ENCODE measurements at regions not wholly inside any gene's neighbourhood (a gene's known extent, or its start where the extent isn't known, plus 50 kb on each side); places are given as distances from the start of the nearest gene placed in this dataset.

DNA sequence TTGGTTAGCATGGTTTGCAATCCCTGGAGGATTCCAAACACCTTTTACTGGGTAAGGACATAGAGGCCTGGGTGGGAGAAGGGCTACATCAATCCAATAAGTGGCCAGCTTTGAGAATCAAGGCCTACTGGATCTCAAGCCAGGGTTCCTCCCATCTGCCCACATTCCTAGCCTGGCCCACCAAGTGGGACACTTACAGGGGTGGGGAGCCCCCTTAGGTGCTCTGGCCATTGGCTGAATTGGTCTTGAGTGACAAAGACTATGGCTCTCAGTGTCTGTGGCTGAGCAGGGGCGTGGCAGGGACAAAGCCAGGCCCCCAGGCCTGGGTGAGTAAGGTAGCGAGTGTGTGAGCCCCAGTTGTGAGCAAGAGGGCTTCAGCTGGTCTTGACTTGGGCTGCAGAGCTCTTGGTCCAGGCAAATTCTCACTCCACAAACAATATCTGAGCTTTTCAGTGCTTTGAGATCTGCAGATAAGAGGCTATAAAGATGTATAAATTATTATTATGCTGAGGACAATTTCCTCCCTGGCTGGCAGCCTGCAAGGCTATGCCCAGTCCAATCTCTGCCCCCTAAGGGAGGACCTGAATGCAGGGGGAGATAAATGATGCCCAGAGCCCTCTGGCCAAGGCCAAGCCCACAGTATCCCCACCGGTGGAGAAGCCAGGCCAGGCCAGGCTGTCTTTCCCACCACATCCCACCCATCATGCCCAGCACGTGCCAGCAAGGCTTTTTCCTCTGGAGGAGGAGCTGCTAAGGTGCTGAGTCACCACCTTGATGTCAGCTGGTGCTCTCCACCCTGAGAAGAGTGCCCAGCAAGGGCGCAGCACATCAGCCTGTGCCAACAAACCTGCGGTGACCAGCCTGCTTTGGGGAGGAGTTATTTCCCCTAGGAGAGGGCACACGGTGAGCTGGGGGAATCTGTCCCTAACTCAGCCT is 80.7 kb upstream of the DUSP5 start:
- DNase-seq: peak in 1 of 2 experiments; percentile 47

DNA sequence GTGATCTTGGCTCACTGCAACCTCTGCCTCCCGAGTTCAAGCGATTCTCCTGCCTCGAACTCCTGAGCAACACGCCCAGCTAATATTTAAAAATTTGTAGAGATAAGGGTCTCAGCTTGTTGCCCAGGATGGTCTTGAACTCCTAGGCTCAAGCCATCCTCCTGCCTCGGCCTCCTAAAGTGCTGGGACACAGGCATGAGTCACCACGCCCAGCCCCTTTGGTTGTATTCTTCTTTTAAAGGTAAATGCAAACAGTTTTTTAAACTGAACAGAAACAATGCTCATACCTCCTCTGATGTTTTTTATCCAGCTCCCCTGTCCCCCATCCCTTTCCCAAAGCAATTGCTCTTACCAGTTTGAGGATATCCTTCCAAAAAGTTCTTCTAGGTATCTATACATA is 79.5 kb upstream of the DUSP5 start:
- DNase-seq: no peak

DNA sequence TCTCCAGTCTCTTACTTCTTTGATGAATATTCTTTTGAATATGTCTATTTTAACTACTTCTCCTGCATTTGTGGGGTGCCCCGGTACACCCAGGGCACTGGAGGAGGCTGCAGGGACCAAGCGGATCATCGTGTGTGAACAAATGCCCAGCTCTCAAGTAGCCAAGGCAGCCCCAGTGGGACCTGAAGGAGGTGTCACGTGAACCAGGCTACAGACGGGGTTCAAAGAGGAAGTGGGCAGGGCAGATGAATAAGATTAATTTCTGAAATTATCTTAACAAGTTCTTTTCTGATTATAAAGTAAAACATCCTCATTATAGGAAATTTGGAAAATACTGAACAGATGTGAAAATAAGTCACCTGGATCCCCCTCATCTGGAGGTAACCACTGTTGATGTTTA is 78.4 kb upstream of the DUSP5 start:
- no peak for DNase-seq

DNA sequence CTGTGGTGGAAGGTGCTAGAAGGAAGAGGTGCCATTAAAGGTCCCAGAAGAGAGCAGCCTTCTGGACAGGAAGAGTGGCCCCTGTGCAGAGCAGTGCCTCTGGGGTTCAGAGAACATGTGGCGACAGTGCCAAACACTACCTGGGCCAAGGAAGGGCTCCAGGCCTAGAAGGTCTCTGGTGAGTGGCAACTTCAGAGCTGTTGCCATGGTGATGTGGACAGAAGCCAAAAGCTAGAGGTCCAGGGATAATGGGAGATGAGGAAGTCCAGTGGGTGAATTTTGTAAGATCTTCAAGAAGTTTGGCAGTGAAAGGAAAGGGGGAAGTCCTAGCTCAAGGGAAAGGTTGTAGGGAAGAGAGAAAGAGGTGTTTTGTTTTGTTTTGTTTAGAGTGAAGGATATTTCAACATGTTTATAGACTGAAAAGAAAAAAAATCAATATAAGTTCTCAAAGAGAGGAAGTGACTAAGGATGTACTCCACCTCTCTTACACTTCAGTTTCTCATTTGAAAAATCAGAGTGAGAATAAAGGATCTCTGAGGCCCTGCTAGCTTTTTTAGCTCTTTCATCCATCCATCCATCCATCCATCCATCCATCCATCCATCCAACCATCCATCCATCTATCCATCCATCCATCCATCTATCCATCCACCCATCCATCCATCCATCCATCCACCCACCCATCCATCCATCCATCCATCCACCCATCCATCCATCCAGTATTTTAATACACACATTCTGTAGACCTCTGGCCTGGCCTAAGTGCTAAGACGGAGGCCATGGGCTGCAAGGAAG is 77.1 kb upstream of the DUSP5 start:
- no peak for DNase-seq

DNA sequence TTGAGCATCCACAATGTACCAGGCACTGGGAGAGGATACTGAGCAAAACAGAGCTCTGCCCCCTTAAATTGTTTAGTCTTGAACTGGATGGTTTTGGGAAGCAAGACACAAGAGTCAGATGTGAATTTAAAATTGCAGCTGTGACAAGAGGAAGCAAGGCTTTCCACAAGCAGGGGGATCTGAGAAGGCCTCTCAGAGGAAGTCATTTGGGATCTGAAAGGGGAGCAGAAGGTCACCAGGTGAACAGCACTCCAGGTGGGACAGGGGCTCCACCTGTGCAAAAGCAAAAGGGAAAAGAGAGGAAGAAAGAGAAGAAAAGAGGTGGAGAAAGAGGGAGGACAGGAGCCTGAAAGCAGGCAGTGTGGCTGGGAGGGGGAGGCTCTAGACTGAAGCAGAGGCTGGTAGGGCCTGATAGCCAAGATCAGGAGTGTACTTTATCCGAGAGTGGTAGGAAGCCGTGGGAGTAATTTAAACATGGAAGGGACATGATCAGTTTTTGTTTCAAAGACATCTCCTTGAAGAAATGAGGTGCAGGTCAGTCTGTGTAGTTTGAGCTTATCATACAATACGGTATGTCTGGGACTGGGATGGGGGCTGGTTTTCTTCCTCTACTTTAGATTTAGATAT is 76.1 kb upstream of the DUSP5 start:
- no peak for DNase-seq

DNA sequence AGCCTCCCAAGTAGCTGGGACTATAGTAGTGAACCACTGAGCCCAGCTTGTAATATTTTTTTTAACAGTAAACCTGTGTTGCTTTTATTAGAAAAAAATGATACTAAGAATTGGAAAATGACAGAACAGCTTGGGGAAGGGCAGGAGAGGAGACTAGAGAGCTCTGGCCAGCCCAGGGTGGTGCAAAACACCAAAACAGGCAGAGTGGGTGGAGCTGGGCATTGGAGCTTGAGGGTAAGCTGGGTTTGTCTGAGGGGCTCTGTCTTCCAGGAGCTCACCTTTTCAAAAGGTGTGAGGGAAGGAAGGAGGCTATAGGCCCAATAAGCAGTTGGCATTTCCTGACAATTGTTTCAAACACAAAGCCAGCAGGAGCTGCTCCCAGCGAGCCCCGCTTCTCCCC is 75.2 kb upstream of the DUSP5 start:
- DNase-seq: no peak

DNA sequence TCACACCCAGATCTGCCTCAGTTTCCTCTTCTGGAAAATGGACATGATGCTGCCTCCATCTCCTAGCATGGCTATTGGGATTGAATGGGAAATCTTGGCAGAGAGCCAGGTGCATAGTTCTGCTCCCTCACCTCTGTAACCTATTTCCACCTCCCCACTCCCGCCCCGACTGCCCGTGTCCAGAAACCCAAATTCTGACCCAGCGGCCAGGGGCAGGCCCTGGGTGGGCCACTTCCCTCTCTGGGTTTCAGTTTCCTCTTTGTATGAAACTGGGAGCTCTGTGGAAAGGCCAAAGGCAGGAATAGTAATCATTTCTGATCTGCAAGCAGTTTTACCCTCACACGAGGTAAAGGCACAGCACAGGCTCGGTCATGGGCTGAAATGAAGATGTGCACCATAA is 74.1 kb upstream of the DUSP5 start:
- DNase-seq: no peak

DNA sequence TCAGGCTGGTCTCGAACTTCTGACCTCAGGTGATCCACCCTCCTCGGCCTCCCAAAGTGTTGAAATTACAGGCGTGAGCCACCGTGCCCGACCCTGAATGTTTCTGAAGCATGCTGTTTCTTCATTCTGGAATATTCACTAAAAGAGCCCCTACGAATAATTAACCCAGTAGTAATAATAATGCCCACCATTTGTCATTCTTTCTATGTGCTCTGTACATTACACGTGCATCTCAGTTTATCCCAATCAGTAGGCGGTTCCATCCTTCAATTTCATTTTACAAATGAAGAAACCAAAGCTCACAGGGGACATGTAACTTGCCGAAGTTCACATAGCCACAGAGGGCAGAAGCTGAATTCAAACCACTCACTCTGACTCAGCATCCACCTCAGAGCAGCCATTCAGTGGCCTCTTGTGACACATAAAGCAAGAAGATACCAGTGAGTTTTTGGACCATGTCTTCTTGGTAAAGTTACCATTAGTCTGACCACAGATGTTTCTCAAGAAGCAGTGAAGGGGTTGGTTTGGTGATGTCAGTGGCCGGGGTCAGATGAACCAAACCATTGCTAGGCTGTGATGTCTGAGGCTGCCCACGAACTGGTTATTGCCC is 71.9 kb upstream of the DUSP5 start:
- DNase-seq: peak; percentile 77 to 81

DNA sequence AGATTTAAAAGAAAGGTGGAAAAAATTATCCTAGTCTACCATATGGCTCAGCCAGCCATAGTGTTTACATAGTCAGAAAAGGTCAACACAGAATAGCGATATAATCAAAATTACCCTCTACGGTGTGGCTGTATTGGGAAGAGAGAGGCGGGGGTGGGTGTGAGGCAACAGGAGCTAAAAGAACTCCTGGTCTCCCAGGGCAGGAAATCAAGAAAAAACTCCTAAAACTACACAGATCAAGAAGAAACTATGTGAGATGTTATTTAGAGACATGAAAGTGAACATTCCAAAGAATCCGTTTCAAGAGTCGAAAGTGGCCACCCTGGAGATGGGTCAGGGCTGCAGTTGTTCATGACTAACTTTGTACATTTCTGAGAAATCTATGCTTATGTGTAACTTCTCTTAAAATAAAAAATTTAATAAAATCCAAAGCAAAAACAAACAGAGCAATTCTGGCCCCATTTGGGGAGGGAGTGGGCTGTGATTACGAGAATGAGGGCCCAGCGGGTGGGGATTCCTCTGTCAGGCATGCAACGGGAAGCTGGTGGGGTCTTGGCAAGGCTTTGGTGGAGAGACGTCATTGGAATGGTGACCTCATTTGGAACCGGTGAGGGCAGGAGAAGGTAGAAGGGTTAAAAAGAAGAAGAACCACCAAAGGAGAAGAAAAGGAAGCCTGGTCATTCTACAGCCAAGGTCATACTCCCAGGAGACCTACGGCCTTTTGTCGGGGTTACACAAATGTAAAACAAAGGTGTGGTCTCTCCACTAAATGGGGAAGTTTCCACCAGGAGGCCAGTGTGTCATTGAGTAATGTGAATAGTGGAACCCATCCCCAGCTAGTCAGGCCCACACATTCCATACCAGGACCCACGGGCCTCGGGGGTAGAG is 71.2 kb upstream of the DUSP5 start:
- DNase-seq: peak in 1 of 2 experiments; percentile 62

DNA sequence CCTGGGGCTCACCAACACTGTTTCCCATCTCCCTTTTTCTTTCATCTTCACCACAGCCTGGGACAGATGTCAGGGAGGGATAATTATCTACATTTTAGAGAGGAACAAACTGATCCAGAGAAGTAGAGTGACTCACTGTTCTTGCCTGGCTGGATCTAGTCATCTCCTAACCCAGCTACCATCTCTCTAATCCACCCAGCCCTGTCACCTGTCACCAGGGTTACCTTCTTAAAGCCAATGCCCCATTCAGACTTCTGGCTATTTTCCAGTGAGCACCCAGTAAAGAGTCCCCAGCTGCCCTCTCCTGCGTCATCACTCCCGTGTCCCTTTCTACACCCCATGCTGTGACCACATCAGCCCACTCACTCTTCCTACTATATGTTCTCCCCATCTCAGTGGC is 68.4 kb upstream of the DUSP5 start:
- peak in 1 of 2 experiments; percentile 26 for DNase-seq

DNA sequence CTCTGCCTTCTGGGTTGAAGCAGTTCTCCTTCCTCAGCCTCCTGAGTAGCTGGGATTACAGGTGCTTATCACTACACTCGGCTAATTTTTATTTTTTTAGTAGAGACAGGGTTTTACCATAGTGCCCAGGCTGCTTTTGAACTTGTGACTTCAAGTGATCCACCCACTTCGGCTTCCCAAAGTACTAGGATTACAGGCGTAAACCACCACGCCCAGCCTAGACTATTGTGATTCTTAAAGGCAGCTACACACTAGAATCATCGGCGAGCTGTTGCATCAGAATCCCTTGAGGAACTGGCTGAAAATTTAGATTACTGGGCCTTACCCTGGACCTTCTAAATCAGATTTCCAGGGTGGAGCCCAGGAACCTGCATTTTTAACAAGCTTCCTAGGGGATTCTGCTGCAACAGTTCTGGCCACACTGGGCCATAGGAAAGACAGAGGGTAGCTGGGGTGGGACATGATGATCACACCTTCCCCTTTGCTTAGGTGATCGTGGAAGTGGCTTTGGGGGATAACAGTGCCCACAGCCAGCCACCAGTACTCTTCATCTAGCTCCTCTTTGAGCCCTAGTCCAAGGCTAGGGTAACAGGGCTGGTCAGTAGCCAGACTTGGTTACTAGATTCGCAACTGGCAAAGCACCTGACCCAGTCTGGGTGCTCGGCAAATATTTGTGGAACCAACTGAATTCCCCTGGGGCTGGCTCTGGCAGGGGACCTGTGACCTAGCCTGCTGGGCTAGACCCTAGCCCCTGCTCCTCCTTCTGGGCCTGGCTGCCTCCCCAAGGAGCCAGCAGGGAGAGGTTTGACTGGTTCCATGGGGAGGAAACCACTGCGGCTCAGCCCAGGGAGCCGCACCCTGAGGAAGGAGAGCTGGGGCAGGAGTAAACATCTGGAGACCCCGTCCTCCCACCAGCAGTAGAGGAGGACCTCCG is 67.1 kb upstream of the DUSP5 start:
- DNase-seq: no peak

DNA sequence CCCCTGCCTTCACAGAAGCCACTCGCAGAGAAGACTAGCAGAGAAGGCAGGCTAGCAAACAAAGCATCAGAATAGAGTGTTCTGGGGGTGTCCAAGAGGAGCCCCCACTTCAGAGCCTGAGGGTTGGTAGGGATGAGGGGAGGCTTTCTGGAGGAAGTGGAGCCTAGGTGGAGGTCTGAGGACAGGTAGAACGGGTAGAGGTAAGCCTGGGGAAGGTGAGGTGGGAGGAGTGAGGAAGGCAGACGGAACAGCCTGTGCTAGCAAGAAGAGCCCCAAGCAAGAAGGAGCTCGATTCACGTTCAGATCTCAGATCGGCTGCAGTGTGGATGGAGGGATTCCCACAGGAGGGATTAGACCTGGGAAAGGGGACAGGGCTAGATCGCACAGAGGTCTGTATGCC is 66.0 kb upstream of the DUSP5 start:
- DNase-seq: peak in 1 of 2 experiments; percentile 16

DNA sequence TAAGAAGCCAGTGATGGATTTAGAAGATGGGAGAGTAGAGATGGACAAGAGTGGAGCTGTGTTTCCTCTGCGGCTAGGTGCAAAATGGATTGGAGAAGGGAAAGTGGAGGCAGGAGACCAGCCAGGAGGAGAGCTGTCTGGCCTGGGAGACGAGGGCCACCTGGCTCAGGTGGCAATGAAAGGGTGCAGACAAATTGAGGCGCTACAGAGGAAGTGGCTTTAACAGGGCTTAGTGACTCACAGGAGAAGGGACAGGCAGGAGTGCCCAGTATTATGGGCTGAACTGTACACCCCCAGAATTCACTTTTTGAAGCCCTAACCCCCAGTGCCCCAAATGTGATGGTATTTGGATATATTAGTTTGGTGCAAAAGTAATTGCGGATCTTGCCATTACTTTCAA is 65.6 kb upstream of the DUSP5 start:
- DNase-seq: peak in 1 of 2 experiments; percentile 13

DNA sequence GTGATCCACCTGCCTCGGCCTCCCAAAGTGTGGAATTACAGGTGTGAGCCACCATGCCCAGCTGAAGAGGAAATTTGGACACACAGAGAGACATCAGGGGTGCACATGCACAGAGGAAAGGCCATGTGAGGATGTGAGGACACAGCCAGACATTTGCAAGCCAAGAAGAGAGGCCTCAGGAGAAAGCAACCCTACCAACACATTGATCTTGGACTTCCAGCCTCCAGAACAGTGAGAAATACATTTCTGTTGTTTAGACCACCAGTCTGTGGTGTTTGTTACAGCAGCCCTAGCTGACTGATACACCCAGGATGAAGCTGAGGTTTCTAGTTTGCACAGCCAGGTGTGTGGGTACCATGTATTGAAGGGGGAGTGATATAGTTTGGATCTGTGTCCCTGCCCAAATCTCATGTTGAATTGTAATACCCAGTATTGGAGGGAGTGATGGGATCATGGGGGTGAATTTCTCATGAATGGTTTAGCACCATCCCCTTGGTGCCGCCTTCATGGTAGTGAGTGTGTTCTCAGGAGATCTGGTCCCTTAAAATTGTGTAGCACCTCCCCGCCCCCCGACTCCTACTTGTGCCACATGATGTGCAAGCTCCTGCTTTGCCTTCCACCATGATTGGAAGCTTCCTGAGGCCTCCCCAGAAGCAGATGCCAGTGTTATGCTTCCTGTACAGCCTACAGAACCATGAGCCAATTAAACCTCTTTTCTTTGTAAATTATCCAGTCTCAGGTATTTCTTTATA is 64.7 kb upstream of the DUSP5 start:
- DNase-seq: peak in 1 of 2 experiments; percentile 10

DNA sequence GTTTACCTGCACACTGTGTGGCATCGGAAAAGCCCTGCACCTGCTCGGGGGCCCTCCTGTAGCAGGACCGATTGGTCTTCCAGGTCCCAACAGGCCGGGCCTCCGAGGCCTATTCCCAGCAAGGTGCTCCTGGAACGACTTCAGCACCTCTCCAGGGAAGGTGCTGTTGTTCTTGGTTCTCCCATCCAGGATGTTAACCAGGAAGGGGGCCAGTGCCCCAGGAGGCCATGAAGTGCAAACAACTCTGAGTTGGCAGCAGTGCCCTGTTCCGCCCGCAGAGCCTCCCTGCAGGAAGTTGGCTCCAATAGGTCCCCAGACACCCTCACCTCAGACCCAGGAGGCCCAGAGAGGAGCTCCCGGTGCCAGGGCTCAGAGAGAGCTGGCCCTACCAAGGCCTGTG is 64.0 kb upstream of the DUSP5 start:
- no peak for DNase-seq

DNA sequence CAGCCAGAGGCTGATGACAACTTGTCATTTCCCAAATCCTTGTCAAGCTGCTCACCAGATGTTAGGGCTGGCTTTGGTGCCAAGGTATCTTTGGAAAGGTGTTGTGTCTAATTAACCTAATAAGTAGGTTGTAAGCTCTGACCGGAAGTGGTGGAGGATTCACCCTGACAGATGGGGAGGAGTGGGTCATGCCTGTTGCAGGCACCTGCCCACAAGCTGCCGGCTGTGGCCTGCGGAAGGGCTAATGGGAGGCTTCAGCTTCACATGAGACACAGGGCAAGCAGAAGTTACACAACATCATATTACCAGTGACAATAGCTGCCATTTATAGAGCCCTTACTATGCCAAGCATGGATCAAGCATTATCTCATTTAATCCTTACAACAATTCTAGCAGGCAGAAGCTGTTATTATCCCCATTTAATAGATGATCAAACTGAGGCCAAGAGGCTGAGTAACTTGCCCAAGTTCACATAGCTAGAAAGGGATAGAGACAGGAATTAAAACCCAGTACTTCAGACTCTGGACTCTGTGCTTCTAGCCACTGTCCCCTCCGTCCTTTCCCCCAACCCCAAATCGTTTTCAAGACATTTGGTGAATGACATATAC is 63.1 kb upstream of the DUSP5 start:
- DNase-seq: no peak

DNA sequence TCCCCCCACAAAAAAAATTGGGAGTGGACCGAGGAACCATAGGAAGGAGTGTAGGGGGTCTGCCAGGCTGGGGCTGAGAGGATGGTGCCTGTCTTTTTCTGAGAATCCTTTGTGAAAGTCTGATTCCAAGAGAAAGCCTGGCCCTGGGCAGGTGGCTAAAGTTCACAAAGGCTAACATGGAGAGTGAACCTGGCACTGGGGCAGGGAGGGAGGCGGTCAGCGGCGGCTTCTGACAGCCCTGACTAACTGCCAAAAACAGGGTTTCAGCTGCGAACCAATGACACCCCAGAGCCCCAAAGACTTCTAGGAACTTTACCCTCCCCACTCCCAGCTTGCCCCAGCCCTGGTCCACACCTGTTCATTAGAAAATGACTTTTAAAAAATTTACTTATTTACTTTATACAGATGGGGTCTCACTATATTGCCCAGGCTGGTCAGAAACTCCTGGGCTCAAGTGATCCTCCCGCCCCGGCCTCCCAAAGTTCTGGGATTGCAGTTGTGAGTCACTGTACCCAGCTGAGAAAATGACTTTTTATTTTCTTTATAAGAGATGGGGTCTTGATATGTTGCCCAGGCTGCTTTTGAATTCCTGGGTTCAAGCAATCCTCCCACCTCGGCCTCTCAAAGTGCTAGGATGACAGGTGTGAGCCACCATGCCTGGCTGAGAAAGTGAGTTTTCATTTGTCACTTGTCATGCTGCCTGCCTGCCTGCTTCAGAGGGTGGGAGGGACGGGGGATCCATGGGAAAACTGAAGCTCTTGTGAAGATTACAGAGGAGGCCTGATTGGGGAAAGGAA is 61.0 kb upstream of the DUSP5 start:
- no peak for DNase-seq

DNA sequence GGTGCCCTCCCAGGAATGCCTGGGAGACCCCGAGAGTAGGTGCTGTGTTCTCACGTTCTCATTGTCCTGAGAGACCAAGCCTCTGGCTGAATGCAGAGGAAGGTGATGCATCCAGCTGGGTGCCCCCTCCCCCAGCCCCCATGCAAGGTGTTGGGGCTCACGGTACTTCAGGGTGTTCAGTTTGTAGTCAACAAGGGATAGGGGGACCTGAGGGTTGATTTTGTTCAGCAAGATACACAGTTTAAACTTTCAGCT is 60.4 kb upstream of the DUSP5 start:
- DNase-seq: no peak

DNA sequence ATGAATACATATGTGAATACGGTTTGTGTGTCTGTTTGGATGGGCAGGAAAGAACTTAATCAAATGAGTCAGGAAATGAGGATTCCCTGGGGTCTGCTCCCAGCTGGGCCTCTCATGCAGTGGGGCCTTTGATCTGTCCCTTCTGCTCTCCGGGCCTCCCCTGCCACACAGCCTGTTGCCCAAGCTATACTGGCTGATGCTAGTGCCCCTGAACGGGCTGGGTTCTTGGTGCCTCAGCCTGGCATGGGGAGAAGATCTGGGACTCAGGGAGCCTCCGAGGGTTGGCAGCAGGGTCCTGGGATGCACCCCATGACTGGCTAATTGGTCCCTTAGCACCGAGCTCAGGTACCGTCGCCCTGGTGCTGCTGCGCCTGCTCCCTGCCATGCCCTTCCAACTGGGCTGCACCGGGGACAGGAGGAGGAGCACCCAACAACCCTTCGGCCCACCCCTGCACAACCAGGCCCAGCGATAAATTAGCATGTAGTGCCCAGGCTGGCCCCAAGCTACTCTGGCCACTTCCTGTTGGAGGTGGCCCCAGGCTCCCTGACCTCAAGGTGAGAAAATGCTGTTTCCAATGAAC is 59.9 kb upstream of the DUSP5 start:
- no peak for DNase-seq
